Hepatocyte (in vitro differentiated cells): ENCODE measurements at regions not wholly inside any gene's neighbourhood (a gene's known extent, or its start where the extent isn't known, plus 50 kb on each side); places are given as distances from the start of the nearest gene placed in this dataset.

ENCODE experiments used
- EZH2 ChIP-seq: fragments of 200-600 bp; sonication (generic); IDR thresholded peaks from 2 replicates; pipeline ENCODE4 v1.6.1; 2016; ENCODE audit warnings: antibody characterized with exemption, mild to moderate bottlenecking, borderline replicate concordance
- TF ChIP-seq, protein P1 (sequence below): fragments of 200-600 bp; sonication (generic); IDR thresholded peaks from 2 replicates; pipeline ENCODE4 v1.5.1; 2016; ENCODE audit warnings: antibody characterized with exemption, mild to moderate bottlenecking; ENCODE audit not compliant: poor library complexity

- TF ChIP-seq, protein P1, sequence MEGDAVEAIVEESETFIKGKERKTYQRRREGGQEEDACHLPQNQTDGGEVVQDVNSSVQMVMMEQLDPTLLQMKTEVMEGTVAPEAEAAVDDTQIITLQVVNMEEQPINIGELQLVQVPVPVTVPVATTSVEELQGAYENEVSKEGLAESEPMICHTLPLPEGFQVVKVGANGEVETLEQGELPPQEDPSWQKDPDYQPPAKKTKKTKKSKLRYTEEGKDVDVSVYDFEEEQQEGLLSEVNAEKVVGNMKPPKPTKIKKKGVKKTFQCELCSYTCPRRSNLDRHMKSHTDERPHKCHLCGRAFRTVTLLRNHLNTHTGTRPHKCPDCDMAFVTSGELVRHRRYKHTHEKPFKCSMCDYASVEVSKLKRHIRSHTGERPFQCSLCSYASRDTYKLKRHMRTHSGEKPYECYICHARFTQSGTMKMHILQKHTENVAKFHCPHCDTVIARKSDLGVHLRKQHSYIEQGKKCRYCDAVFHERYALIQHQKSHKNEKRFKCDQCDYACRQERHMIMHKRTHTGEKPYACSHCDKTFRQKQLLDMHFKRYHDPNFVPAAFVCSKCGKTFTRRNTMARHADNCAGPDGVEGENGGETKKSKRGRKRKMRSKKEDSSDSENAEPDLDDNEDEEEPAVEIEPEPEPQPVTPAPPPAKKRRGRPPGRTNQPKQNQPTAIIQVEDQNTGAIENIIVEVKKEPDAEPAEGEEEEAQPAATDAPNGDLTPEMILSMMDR: no peak
- no peak for TF ChIP-seq EZH2
These were observed 426.8 kb downstream of the PPARGC1A start for GRCh38 chr4:23463071-23463470.
